H1 (cell line): ENCODE measurements at regions not wholly inside any gene's neighbourhood (a gene's known extent, or its start where the extent isn't known, plus 50 kb on each side); places are given as distances from the start of the nearest gene placed in this dataset.

Source experiments
- CTCF ChIA-PET: fragments of 300-600 bp; sonication (Branson Sonifier 250); formaldehyde crosslinking; loops from one replicate; lab custom pipeline; 2021; ENCODE audit not compliant: partially characterized antibody; lab: Charles Lee
- POLR2A ChIA-PET: fragments of 300-600 bp; sonication (Branson Sonifier 250); formaldehyde crosslinking; loops from one replicate; lab custom pipeline; 2021; ENCODE audit warnings: inconsistent platforms; ENCODE audit not compliant: partially characterized antibody; lab: Charles Lee
- DNase-seq, 2 experiments: peaks; one replicate each; pipeline versions ENCODE4 v3.0.0 to v3.0.0-alpha.2; 2010 to 2022; ENCODE audit warnings: low spot score in 2 of 2, low read depth in 1 of 2, mixed read lengths in 1 of 2
- FAIRE-seq: peaks from 2 replicates; lab custom pipeline; 2011; peaks lifted over from hg19 to GRCh38; lab: Jason Lieb, UNC
- H2AFZ ChIP-seq: 2 replicates; pipeline ENCODE4 v1.8.1; 2012; ENCODE audit warnings: low read length, inconsistent platforms
- H2AK5ac ChIP-seq: 2 replicates; pipeline ENCODE4 v1.6.1; 2013; ENCODE audit warnings: low read depth, low read length
- H2BK120ac ChIP-seq: replicated peaks from 2 replicates; pipeline ENCODE3; 2013; ENCODE audit warnings: low read depth, low read length, inconsistent platforms
- H2BK12ac ChIP-seq: 2 replicates; pipeline ENCODE4 v1.6.1; 2013; ENCODE audit warnings: low read depth, low read length
- H2BK15ac ChIP-seq: 2 replicates; pipeline ENCODE4 v1.6.1; 2013; ENCODE audit warnings: low read length
- H2BK20ac ChIP-seq: 2 replicates; pipeline ENCODE4 v1.6.1; 2013; ENCODE audit warnings: low read length
- H2BK5ac ChIP-seq: 2 replicates; pipeline ENCODE4 v1.6.1; 2013; ENCODE audit warnings: low read depth, low read length
- H3K14ac ChIP-seq: 2 replicates; pipeline ENCODE4 v1.6.1; 2013; ENCODE audit warnings: inconsistent platforms; ENCODE audit not compliant: insufficient read length
- H3K18ac ChIP-seq: 2 replicates; pipeline ENCODE4 v1.6.1; 2013; ENCODE audit warnings: low read length; ENCODE audit errors: extremely low read depth
- H3K23ac ChIP-seq: 2 replicates; pipeline ENCODE4 v1.6.1; 2013; ENCODE audit warnings: inconsistent platforms; ENCODE audit not compliant: insufficient read length
- H3K23me2 ChIP-seq: 2 replicates; pipeline ENCODE4 v1.6.1; 2013; ENCODE audit warnings: low read depth, low read length
- H3K27ac ChIP-seq: 2 replicates; pipeline ENCODE4 v1.6.1; 2011; ENCODE audit warnings: low read depth, low read length, inconsistent platforms
- H3K27me3 ChIP-seq, 4 experiments: replicated peaks in 1 of 4; 1 replicate in 1 of 4; 2 replicates in 3 of 4; pipeline versions ENCODE4 v1.6.1 to v1.8.1; 2011 to 2013; ENCODE audit warnings: low read length in 3 of 4, mild to moderate bottlenecking in 3 of 4, inconsistent platforms in 2 of 4, mixed read lengths in 2 of 4, moderate library complexity in 1 of 4; ENCODE audit not compliant: control insufficient read depth in 3 of 4, insufficient read depth in 3 of 4; ENCODE audit errors: extremely low read depth in 1 of 4
- H3K36me3 ChIP-seq, 4 experiments: 2 replicates each; pipeline versions ENCODE4 v1.6.1 to v1.8.1; 2011 to 2013; ENCODE audit warnings: mild to moderate bottlenecking in 4 of 4, low read length in 3 of 4, moderate library complexity in 2 of 4, control low read depth in 1 of 4, inconsistent platforms in 1 of 4; ENCODE audit not compliant: insufficient read depth in 4 of 4, control insufficient read depth in 2 of 4
- H3K4ac ChIP-seq: replicated peaks from 2 replicates; pipeline ENCODE3; 2013; ENCODE audit warnings: low read length, low read depth, mixed read lengths, inconsistent platforms; ENCODE audit not compliant: insufficient read length
- H3K4me1 ChIP-seq, 4 experiments: replicated peaks in 1 of 4; 1 replicate in 1 of 4; 2 replicates in 3 of 4; pipeline versions ENCODE4 v1.6.1 to v1.8.1; 2011 to 2013; ENCODE audit warnings: low read length in 3 of 4, inconsistent platforms in 2 of 4, mixed read lengths in 1 of 4; ENCODE audit not compliant: insufficient read depth in 4 of 4, control insufficient read depth in 3 of 4
- H3K4me2 ChIP-seq, 2 experiments: 2 replicates each; pipeline versions ENCODE4 v1.6.1 to v1.8.1; 2011 to 2013; ENCODE audit warnings: low read depth in 2 of 2, low read length in 2 of 2, control low read depth in 1 of 2, inconsistent platforms in 1 of 2, mild to moderate bottlenecking in 1 of 2; ENCODE audit not compliant: insufficient read depth in 1 of 2
- H3K4me3 ChIP-seq, 4 experiments: fragments of 200-600, 300-600 bp in 1 of 4; sonication (generic), shearing (Covaris generic), sonication (Bioruptor Twin) in 1 of 4; 2 replicates each; pipeline versions ENCODE4 v1.5.1 to v1.8.1; 2011 to 2016; ENCODE audit warnings: low read length in 4 of 4, low read depth in 3 of 4, control low read depth in 2 of 4, inconsistent platforms in 2 of 4, mild to moderate bottlenecking in 2 of 4, mixed read lengths in 1 of 4, moderate library complexity in 1 of 4; ENCODE audit not compliant: insufficient read depth in 2 of 4; ENCODE audit errors: extremely low read depth in 1 of 4
- H3K56ac ChIP-seq: replicated peaks from 2 replicates; pipeline ENCODE3; 2013; ENCODE audit warnings: low read depth, mild to moderate bottlenecking, mixed read lengths, low read length, inconsistent platforms; ENCODE audit not compliant: insufficient read length
- H3K79me1 ChIP-seq: 2 replicates; pipeline ENCODE4 v1.6.1; 2013; ENCODE audit warnings: low read depth, low read length, control low read depth
- H3K79me2 ChIP-seq, 2 experiments: 2 replicates each; pipeline versions ENCODE4 v1.6.1 to v1.8.1; 2012 to 2013; ENCODE audit warnings: low read length in 2 of 2, mild to moderate bottlenecking in 2 of 2, inconsistent platforms in 1 of 2; ENCODE audit not compliant: insufficient read depth in 2 of 2, control insufficient read depth in 1 of 2
- H3K9ac ChIP-seq, 4 experiments: replicated peaks in 1 of 4; 1 replicate in 1 of 4; 2 replicates in 3 of 4; pipeline versions ENCODE4 v1.6.1 to v1.8.1; 2011 to 2013; ENCODE audit warnings: low read depth in 3 of 4, low read length in 3 of 4, control low read depth in 2 of 4, mild to moderate bottlenecking in 2 of 4, moderate library complexity in 2 of 4, inconsistent platforms in 1 of 4; ENCODE audit errors: extremely low read depth in 1 of 4
- H3K9me3 ChIP-seq, 2 experiments: 2 replicates each; pipeline versions ENCODE4 v1.6.1 to v1.8.1; 2012 to 2013; ENCODE audit warnings: mild to moderate bottlenecking in 2 of 2, moderate library complexity in 2 of 2, control low read depth in 1 of 2, inconsistent platforms in 1 of 2, low read depth in 1 of 2, low read length in 1 of 2, mixed read lengths in 1 of 2; ENCODE audit not compliant: insufficient read depth in 2 of 2
- H4K20me1 ChIP-seq, 2 experiments: replicated peaks in 1 of 2; 2 replicates each; pipeline versions ENCODE3 to v1.8.1; 2011 to 2013; ENCODE audit warnings: inconsistent platforms in 2 of 2, low read length in 2 of 2, mild to moderate bottlenecking in 1 of 2; ENCODE audit not compliant: insufficient read depth in 2 of 2, control insufficient read depth in 1 of 2
- H4K5ac ChIP-seq: 2 replicates; pipeline ENCODE4 v1.6.1; 2013; ENCODE audit warnings: low read length, low read depth, mixed read lengths, inconsistent platforms; ENCODE audit not compliant: insufficient read length
- H4K8ac ChIP-seq: 2 replicates; pipeline ENCODE4 v1.8.0; 2013; ENCODE audit warnings: mild to moderate bottlenecking, moderate library complexity, low read length, inconsistent platforms; ENCODE audit not compliant: insufficient read depth; ENCODE audit errors: extremely low read depth
- H4K91ac ChIP-seq: replicated peaks from 2 replicates; pipeline ENCODE3; 2013; ENCODE audit warnings: low read length, mixed read lengths, inconsistent platforms; ENCODE audit not compliant: insufficient read length
- CHD2 ChIP-seq: IDR thresholded peaks from 2 replicates; pipeline ENCODE4 v1.6.1; 2012; ENCODE audit warnings: low read length, improper control_type of control experiment
- CREB1 ChIP-seq: IDR thresholded peaks from 2 replicates; pipeline ENCODE4 v1.6.1; 2012; ENCODE audit warnings: inconsistent platforms
- CTBP2 ChIP-seq: IDR thresholded peaks from 2 replicates; pipeline ENCODE4 v1.7.0; 2011; ENCODE audit warnings: borderline replicate concordance, mild to moderate bottlenecking, moderate library complexity, mixed read lengths, low read length; ENCODE audit not compliant: insufficient read depth, insufficient read length
- HDAC6 ChIP-seq: IDR thresholded peaks from one replicate; pipeline ENCODE4 v1.7.1; 2012; ENCODE audit warnings: low read depth, mild to moderate bottlenecking, inconsistent platforms, low read length, moderate library complexity
- JUND ChIP-seq: IDR thresholded peaks from 2 replicates; pipeline ENCODE4 v1.6.1; 2011; ENCODE audit warnings: mild to moderate bottlenecking, improper control_type of control experiment, low read length
- KDM5A ChIP-seq: fragments of 200-600 bp; IDR thresholded peaks from 2 replicates; pipeline ENCODE4 v1.7.1; 2012; ENCODE audit warnings: mild to moderate bottlenecking, low read length, inconsistent platforms, mixed read lengths
- NANOG ChIP-seq: IDR thresholded peaks from 2 replicates; pipeline ENCODE4 v1.6.1; 2011; ENCODE audit warnings: low read length, low read depth, mild to moderate bottlenecking, inconsistent platforms; ENCODE audit not compliant: insufficient read depth, poor library complexity, severe bottlenecking
- POLR2A ChIP-seq, 2 experiments: IDR thresholded peaks; 1 replicate in 1 of 2; 2 replicates in 1 of 2; pipeline ENCODE4 v1.6.1; 2011; ENCODE audit warnings: low read depth in 2 of 2, low read length in 2 of 2, mild to moderate bottlenecking in 2 of 2; ENCODE audit errors: control extremely low read depth in 1 of 2
- POLR2AphosphoS5 ChIP-seq: IDR thresholded peaks from 2 replicates; pipeline ENCODE4 v1.6.1; 2011; ENCODE audit warnings: low read depth, low read length
- RAD21 ChIP-seq, 2 experiments: IDR thresholded peaks in 1 of 2; conservative IDR thresholded peaks in 1 of 2; 2 replicates each; pipeline ENCODE4 v1.6.1; 2011; ENCODE audit warnings: low read depth in 2 of 2, low read length in 2 of 2, improper control_type of control experiment in 1 of 2, inconsistent platforms in 1 of 2, mild to moderate bottlenecking in 1 of 2, moderate library complexity in 1 of 2
- SIN3A ChIP-seq, 2 experiments: IDR thresholded peaks in 1 of 2; conservative IDR thresholded peaks in 1 of 2; 2 replicates each; pipeline ENCODE4 v1.6.1; 2011 to 2012; ENCODE audit warnings: low read length in 2 of 2, improper control_type of control experiment in 1 of 2, low read depth in 1 of 2, mild to moderate bottlenecking in 1 of 2
- SRF ChIP-seq: IDR thresholded peaks from 2 replicates; pipeline ENCODE4 v1.6.1; 2011; ENCODE audit warnings: mild to moderate bottlenecking, low read depth, low read length, moderate library complexity
- TCF12 ChIP-seq: IDR thresholded peaks from 2 replicates; pipeline ENCODE4 v1.6.1; 2011; ENCODE audit warnings: low read depth, mild to moderate bottlenecking, low read length
- USF2 ChIP-seq: IDR thresholded peaks from 2 replicates; pipeline ENCODE4 v1.6.1; 2011; ENCODE audit warnings: low read length, improper control_type of control experiment
- ZNF274 ChIP-seq: IDR thresholded peaks from 2 replicates; pipeline ENCODE4 v1.7.0; 2012; ENCODE audit warnings: low read length, borderline replicate concordance; ENCODE audit errors: extremely low read depth
- WGBS, 2 experiments: shearing (Covaris generic) in 1 of 2; methylation state at CpG; one replicate each; pipeline versions ENCODE4 v1.1.6 to v1.1.7; 2013 to 2015; ENCODE audit warnings: low lambda C conversion rate in 2 of 2, mixed read lengths in 2 of 2, inconsistent platforms in 1 of 2, low coverage in 1 of 2, missing lambda C conversion rate in 1 of 2; ENCODE audit not compliant: insufficient replicate concordance in 2 of 2, insufficient coverage in 1 of 2, insufficient read length in 1 of 2; ENCODE audit errors: extremely low coverage in 1 of 2, missing lambda C conversion rate in 1 of 2; 5-methylcytosine and 5-hydroxymethylcytosine counted together

DNA sequence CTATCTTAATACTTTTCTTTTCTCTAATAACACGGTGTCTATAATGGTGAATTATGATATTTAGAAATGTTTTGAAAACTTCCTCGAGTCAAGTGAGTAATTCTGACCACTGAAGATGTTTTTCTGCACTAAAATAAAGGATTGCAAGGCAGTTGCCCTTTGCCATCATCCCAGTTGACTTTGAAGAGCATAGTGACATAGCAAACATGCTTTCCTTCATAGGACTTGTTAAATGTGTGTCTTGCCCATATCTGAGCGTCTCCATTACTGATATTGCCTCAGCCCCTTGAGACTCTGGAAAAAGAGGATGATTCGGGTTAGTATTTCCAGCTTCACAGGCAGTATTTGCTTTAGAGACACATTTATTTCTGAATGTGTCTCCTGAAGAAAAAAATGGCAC is 125.2 kb upstream of the MCHR2 start:
- Histone ChIP-seq H3K18ac (no peak overlapping the region), H3K56ac (no peak overlapping the region), H3K4me3 (no peak overlapping the region), H3K23me2 (no peaks in the 10 kb centered on the region), H2AFZ (no peak overlapping the region), H4K5ac (no peak overlapping the region), H3K4me1 (no peaks in the 10 kb centered on the region), H2AK5ac (no peak overlapping the region), H2BK5ac (no peak overlapping the region), H3K23ac (no peak overlapping the region), H3K79me1 (no peaks in the 10 kb centered on the region), H3K27ac (no peak overlapping the region), H2BK12ac (no peak overlapping the region), H3K14ac (no peak overlapping the region), H3K27me3 (no peaks in the 10 kb centered on the region; a peak in 1 of 7 replicates), H3K36me3 (no peaks in the 10 kb centered on the region), H2BK20ac (no peak overlapping the region), H3K9me3 (no peaks in the 10 kb centered on the region), H4K20me1 (no peaks in the 10 kb centered on the region), H4K91ac (no peak overlapping the region), H2BK120ac (no peak overlapping the region), H3K9ac (no peak overlapping the region), H4K8ac (no peak overlapping the region), H2BK15ac (no peak overlapping the region), H3K4me2 (no peak overlapping the region), H3K79me2 (no peaks in the 10 kb centered on the region), H3K4ac (no peak overlapping the region)
- TF ChIP-seq KDM5A = no peak
- no peak for TF ChIP-seq JUND
- no peak for TF ChIP-seq SIN3A (conservative IDR thresholded peaks at IDR 0.05 in 1 of 2, IDR thresholded peaks at IDR 0.05 in 1 of 2; ENCODE audit: low read depth in 1 of 2, low read length in 2 of 2)
- TF ChIP-seq HDAC6 = no peak
- TF ChIP-seq USF2 = no peak
- TF ChIP-seq ZNF274 = no peak
- no peak for TF ChIP-seq CHD2
- no peak for TF ChIP-seq CTBP2
- TF ChIP-seq RAD21 (IDR thresholded peaks at IDR 0.05 in 1 of 2, conservative IDR thresholded peaks at IDR 0.05 in 1 of 2; ENCODE audit: low read depth in 2 of 2, low read length in 2 of 2) = no peak
- TF ChIP-seq POLR2A (IDR thresholded peaks at IDR 0.05; ENCODE audit: control extremely low read depth in 1 of 2, low read depth in 2 of 2, low read length in 2 of 2) = no peak
- TF ChIP-seq SRF = no peak
- no peak for TF ChIP-seq TCF12
- TF ChIP-seq CREB1 = no peak
- TF ChIP-seq NANOG = no peak
- TF ChIP-seq POLR2AphosphoS5 = no peak
- FAIRE-seq = no peak
- WGBS, 2 experiments = 89% methylated on average over 4 of the region's 4 CpGs; no CpG with 5 or more reads in 1 of the 2 experiments
- ChIA-PET POLR2A (no interaction called here), CTCF (no interaction called here)
- DNase-seq = no peak
